ENCODE measurements at regions not wholly inside any gene's neighbourhood (a gene's known extent, or its start where the extent isn't known, plus 50 kb on each side); places are given as distances from the start of the nearest gene placed in this dataset.

GRCh38 chr1:212558693-212559480 is 49.7 kb upstream of the ATF3 start:
- Mint-ChIP-seq H3K4me1 (ENCODE audit: unreplicated experiment) (peaks cover 10% of the 10 kb centered on the region), H3K27ac (peak overlapping the region; percentile 98), H3K9me3 (peaks cover 4% of the 10 kb centered on the region), H3K36me3 (no peaks in the 10 kb centered on the region), H3K27me3 (no peaks in the 10 kb centered on the region), H3K4me3 (peak overlapping the region; percentile 93)
- TF ChIP-seq, protein P1, sequence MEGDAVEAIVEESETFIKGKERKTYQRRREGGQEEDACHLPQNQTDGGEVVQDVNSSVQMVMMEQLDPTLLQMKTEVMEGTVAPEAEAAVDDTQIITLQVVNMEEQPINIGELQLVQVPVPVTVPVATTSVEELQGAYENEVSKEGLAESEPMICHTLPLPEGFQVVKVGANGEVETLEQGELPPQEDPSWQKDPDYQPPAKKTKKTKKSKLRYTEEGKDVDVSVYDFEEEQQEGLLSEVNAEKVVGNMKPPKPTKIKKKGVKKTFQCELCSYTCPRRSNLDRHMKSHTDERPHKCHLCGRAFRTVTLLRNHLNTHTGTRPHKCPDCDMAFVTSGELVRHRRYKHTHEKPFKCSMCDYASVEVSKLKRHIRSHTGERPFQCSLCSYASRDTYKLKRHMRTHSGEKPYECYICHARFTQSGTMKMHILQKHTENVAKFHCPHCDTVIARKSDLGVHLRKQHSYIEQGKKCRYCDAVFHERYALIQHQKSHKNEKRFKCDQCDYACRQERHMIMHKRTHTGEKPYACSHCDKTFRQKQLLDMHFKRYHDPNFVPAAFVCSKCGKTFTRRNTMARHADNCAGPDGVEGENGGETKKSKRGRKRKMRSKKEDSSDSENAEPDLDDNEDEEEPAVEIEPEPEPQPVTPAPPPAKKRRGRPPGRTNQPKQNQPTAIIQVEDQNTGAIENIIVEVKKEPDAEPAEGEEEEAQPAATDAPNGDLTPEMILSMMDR (conservative IDR thresholded peaks at IDR 0.05) = peak; percentile 29
- DNase-seq (ENCODE audit: extremely low spot score, unreplicated experiment) = peak; percentile 93

Measured in type B pancreatic cell (in vitro differentiated cells).